ENCODE measurements at regions not wholly inside any gene's neighbourhood (a gene's known extent, or its start where the extent isn't known, plus 50 kb on each side); places are given as distances from the start of the nearest gene placed in this dataset.

DNA sequence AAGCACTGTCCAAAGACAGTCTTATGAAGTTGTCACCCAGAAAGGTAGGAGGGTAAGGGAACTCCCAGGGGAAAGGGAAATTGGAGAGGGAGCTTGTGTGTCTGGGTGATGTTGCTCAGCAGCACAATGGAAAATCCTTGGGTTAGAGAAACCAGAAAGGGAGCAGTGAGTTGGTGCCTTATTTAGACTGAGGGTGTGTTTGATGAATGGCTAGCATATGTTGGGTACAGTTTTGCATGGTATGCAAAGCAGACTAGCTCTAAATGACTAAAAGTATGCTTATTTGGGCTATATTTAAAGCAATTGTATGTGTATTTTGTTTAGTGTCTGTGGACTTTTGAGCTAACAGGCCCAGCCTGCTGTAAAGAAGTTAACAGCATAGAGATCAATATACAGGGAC lies 2884.6 kb upstream of the PCDH20 start:
- TF ChIP-seq POLR2AphosphoS5 (IDR thresholded peaks at IDR 0.05; ENCODE audit: borderline replicate concordance, low read depth, low read length) (no peak), EZH2 (IDR thresholded peaks at IDR 0.05) (no peak), FOXP2 (optimal IDR thresholded peaks at IDR 0.05; ENCODE audit: control extremely low read depth, extremely low read length, insufficient read depth) (no peak)
